ENCODE measurements at regions not wholly inside any gene's neighbourhood (a gene's known extent, or its start where the extent isn't known, plus 50 kb on each side); places are given as distances from the start of the nearest gene placed in this dataset.

GRCh38 chr18:1483385-1483784, 578.7 kb downstream of the ADCYAP1 start:
- H3K36me3 ChIP-seq (ENCODE audit: control insufficient read depth in 4 of 4, insufficient read depth in 3 of 4, low read depth in 1 of 4, low read length in 3 of 4): no peaks in the 10 kb centered on the region
- H3K27ac ChIP-seq (ENCODE audit: low read depth in 1 of 2, low read length in 2 of 2): no peak overlapping the region
- H3K27me3 ChIP-seq (ENCODE audit: control insufficient read depth in 4 of 4, insufficient read depth in 4 of 4, low read length in 3 of 4): no peaks in the 10 kb centered on the region
- no peaks in the 10 kb centered on the region for H3K9me3 ChIP-seq (ENCODE audit: control insufficient read depth in 4 of 4, low read length in 3 of 4)
- no peak for TF ChIP-seq RXRA (IDR thresholded peaks at IDR 0.05)
- TF ChIP-seq HNF4G (IDR thresholded peaks at IDR 0.05): no peak
- TF ChIP-seq NR2F2 (IDR thresholded peaks at IDR 0.05): no peak
- TF ChIP-seq HNF4A (conservative IDR thresholded peaks at IDR 0.05): no peak
- TF ChIP-seq YY1 (IDR thresholded peaks at IDR 0.05): no peak
- TF ChIP-seq TAF1 (conservative IDR thresholded peaks at IDR 0.05): no peak
- no peak for TF ChIP-seq FOXA1 (IDR thresholded peaks at IDR 0.05)
- TF ChIP-seq ATF3 (IDR thresholded peaks at IDR 0.05): no peak
- no peak for TF ChIP-seq RAD21 (IDR thresholded peaks at IDR 0.05)
- TF ChIP-seq FOXA2 (IDR thresholded peaks at IDR 0.05): no peak
- no peak for TF ChIP-seq EGR1 (IDR thresholded peaks at IDR 0.05; ENCODE audit: low read depth in 2 of 2)
- no peak for TF ChIP-seq CTCF (IDR thresholded peaks at IDR 0.05; ENCODE audit: low read depth, low read length, missing input control)
- no peak for DNase-seq (ENCODE audit: low spot score)
- H3K9ac ChIP-seq (ENCODE audit: low read depth in 1 of 2, low read length in 2 of 2): no peak overlapping the region
- no peak overlapping the region for H3K4me3 ChIP-seq (ENCODE audit: low read depth in 1 of 3, low read length in 3 of 3)
- H3K4me1 ChIP-seq (ENCODE audit: control insufficient read depth in 4 of 4, insufficient read depth in 4 of 4, low read length in 3 of 4): no peaks in the 10 kb centered on the region

GRCh38 chr18:1487457-1487856, 582.8 kb downstream of the ADCYAP1 start:
- TF ChIP-seq CTCF (IDR thresholded peaks at IDR 0.05; ENCODE audit: low read depth, low read length, missing input control) (no peak), MAX (IDR thresholded peaks at IDR 0.05) (no peak), GABPA (IDR thresholded peaks at IDR 0.05 in 1 of 2, conservative IDR thresholded peaks at IDR 0.05 in 1 of 2) (no peak), REST (IDR thresholded peaks at IDR 0.05) (no peak)
- H3K4me3 ChIP-seq (ENCODE audit: low read depth in 1 of 3, low read length in 3 of 3): no peak overlapping the region
- H3K36me3 ChIP-seq (ENCODE audit: control insufficient read depth in 4 of 4, insufficient read depth in 3 of 4, low read depth in 1 of 4, low read length in 3 of 4): no peaks in the 10 kb centered on the region
- H3K9ac ChIP-seq (ENCODE audit: low read depth in 1 of 2, low read length in 2 of 2): no peak overlapping the region
- no peak for DNase-seq (ENCODE audit: low spot score)
- no peaks in the 10 kb centered on the region for H3K27me3 ChIP-seq (ENCODE audit: control insufficient read depth in 4 of 4, insufficient read depth in 4 of 4, low read length in 3 of 4)
- 92% methylated on average over 2 of the region's 2 CpGs for whole genome bisulfite sequencing
- no peaks in the 10 kb centered on the region for H3K9me3 ChIP-seq (ENCODE audit: control insufficient read depth in 4 of 4, low read length in 3 of 4)
- no peak overlapping the region for H3K27ac ChIP-seq (ENCODE audit: low read depth in 1 of 2, low read length in 2 of 2)
- H3K4me1 ChIP-seq (ENCODE audit: control insufficient read depth in 4 of 4, insufficient read depth in 4 of 4, low read length in 3 of 4): no peaks in the 10 kb centered on the region
